Epithelial cell of proximal tubule (primary cell): ENCODE measurements at regions not wholly inside any gene's neighbourhood (a gene's known extent, or its start where the extent isn't known, plus 50 kb on each side); places are given as distances from the start of the nearest gene placed in this dataset.

ENCODE experiments used
- DNase-seq: peaks from one replicate; pipeline ENCODE4 v3.0.0-alpha.2; 2011; ENCODE audit warnings: low read depth
- H3K4me3 ChIP-seq: 2 replicates; pipeline ENCODE4 v1.5.1; 2011; ENCODE audit warnings: low read depth, mild to moderate bottlenecking, low read length
- CTCF ChIP-seq: conservative IDR thresholded peaks from 2 replicates; pipeline ENCODE4 v1.5.1; 2012; ENCODE audit warnings: low read depth, mild to moderate bottlenecking, low read length

GRCh38 chr11:11084337-11084736, 226.5 kb upstream of the ZBED5 start:
- no peak for DNase-seq
- H3K4me3 ChIP-seq = no peak overlapping the region
- no peak for TF ChIP-seq CTCF

GRCh38 chr11:11083441-11083840, 225.6 kb upstream of the ZBED5 start:
- no peak for DNase-seq
- TF ChIP-seq CTCF = no peak
- no peak overlapping the region for H3K4me3 ChIP-seq

GRCh38 chr11:11082646-11083045, 224.8 kb upstream of the ZBED5 start:
- no peak overlapping the region for H3K4me3 ChIP-seq
- DNase-seq = no peak
- TF ChIP-seq CTCF = no peak

GRCh38 chr11:11081776-11082175, 223.9 kb upstream of the ZBED5 start:
- no peak for DNase-seq
- no peak overlapping the region for H3K4me3 ChIP-seq
- TF ChIP-seq CTCF = no peak

- H3K4me3 ChIP-seq = no peak overlapping the region
- no peak for TF ChIP-seq CTCF
- DNase-seq = no peak
Observed at GRCh38 chr11:11081288-11081687, 223.4 kb upstream of the ZBED5 start.

- H3K4me3 ChIP-seq = no peak overlapping the region
- no peak for DNase-seq
- peak; percentile 5 for TF ChIP-seq CTCF
Observed at GRCh38 chr11:11078344-11079086, 220.7 kb upstream of the ZBED5 start.

GRCh38 chr11:11077898-11078297, 220.0 kb upstream of the ZBED5 start:
- DNase-seq = no peak
- no peak for TF ChIP-seq CTCF
- no peak overlapping the region for H3K4me3 ChIP-seq
